Lung (tissue), 11 donors: ENCODE measurements at regions not wholly inside any gene's neighbourhood (a gene's known extent, or its start where the extent isn't known, plus 50 kb on each side); places are given as distances from the start of the nearest gene placed in this dataset.

ENCODE experiments used
- ATAC-seq: fragments of 200-7000 bp; cut with Tn5 transposase; one replicate; pipeline ENCODE4 v1.9.1; 2020; ENCODE audit warnings: moderate number of reproducible peaks; ENCODE audit not compliant: insufficient read depth, low FRiP score
- DNase-seq, 3 donors: peaks; one replicate each; pipeline ENCODE4 v3.0.0-alpha.2; 2013 to 2017
- H3K27ac ChIP-seq, 2 donors: one replicate each; pipeline ENCODE4 v1.5.1; 2013; ENCODE audit warnings: mild to moderate bottlenecking in 2 of 2, moderate library complexity in 2 of 2, control low read depth in 1 of 2, inconsistent platforms in 1 of 2, low read depth in 1 of 2, low read length in 1 of 2
- H3K27me3 ChIP-seq, 3 donors: one replicate each; pipeline ENCODE4 v1.5.1; 2013; ENCODE audit warnings: low read length in 2 of 3; ENCODE audit not compliant: control insufficient read depth in 3 of 3, insufficient read depth in 3 of 3
- H3K36me3 ChIP-seq, 4 donors: one replicate each; pipeline ENCODE4 v1.5.1; 2013; ENCODE audit warnings: low read length in 4 of 4, mild to moderate bottlenecking in 1 of 4, moderate library complexity in 1 of 4; ENCODE audit not compliant: control insufficient read depth in 4 of 4, insufficient read depth in 4 of 4
- H3K4me1 ChIP-seq, 5 donors: one replicate each; pipeline ENCODE4 v1.5.1; 2013; ENCODE audit warnings: low read length in 5 of 5, mild to moderate bottlenecking in 2 of 5, moderate library complexity in 1 of 5; ENCODE audit not compliant: control insufficient read depth in 5 of 5, insufficient read depth in 5 of 5
- H3K4me3 ChIP-seq: one replicate; pipeline ENCODE4 v1.5.1; 2013; ENCODE audit warnings: mild to moderate bottlenecking, control low read depth, moderate library complexity
- H3K9ac ChIP-seq, 2 donors: one replicate each; pipeline ENCODE4 v1.5.1; 2013; ENCODE audit warnings: low read length in 2 of 2, control low read depth in 1 of 2; ENCODE audit not compliant: insufficient read depth in 1 of 2
- H3K9me3 ChIP-seq, 4 donors: one replicate each; pipeline ENCODE4 v1.5.1; 2013; ENCODE audit warnings: low read length in 3 of 4, mild to moderate bottlenecking in 1 of 4, moderate library complexity in 1 of 4; ENCODE audit not compliant: control insufficient read depth in 4 of 4, insufficient read depth in 3 of 4
- CTCF ChIP-seq: IDR thresholded peaks from 2 replicates; pipeline ENCODE4 v1.5.1; 2012; ENCODE audit warnings: mild to moderate bottlenecking; ENCODE audit errors: control extremely low read depth, extremely low read depth
- WGBS, 2 donors: extraction: QIAGEN DNeasy Blood & Tissue Kit; methylation state at CpG; one replicate each; pipeline ENCODE4 v1.1.7; 2013; 5-methylcytosine and 5-hydroxymethylcytosine counted together
- donor health status: control.
- donor health status: control.
- donor health status: Bipolar disorder and iron deficiency.
- donor health status: healthy.
- donor health status: DM: yes; HTN: yes; CAD: no.

- 74 to 79% methylated on average over 2 of the region's 2 CpGs for WGBS, 2 donors
- ATAC-seq: no peak
- Histone ChIP-seq H3K27me3 (no peaks in the 10 kb centered on the region), H3K36me3 (no peaks in the 10 kb centered on the region), H3K4me3 (no peak overlapping the region), H3K9ac (no peak overlapping the region), H3K4me1 (peaks cover 0 to under 1% (median 0%) of the 10 kb centered on the region in 5 donors), H3K9me3 (no peaks in the 10 kb centered on the region), H3K27ac (no peak overlapping the region)
- TF ChIP-seq CTCF: no peak
- DNase-seq: peak in 1 of 3 donors; percentile 20
Observed at GRCh38 chr12:93944911-93945310, 203.5 kb upstream of the PLXNC1 start.

GRCh38 chr12:93946542-93947150 lies 201.7 kb upstream of the PLXNC1 start:
- H3K9ac ChIP-seq: no peak overlapping the region
- H3K4me1 ChIP-seq: no peaks in the 10 kb centered on the region
- ATAC-seq (no peak), DNase-seq (no peak)
- no peak overlapping the region for H3K4me3 ChIP-seq
- no peaks in the 10 kb centered on the region for H3K36me3 ChIP-seq
- no peak overlapping the region for H3K27ac ChIP-seq
- no peaks in the 10 kb centered on the region for H3K9me3 ChIP-seq
- no peak for TF ChIP-seq CTCF
- no peaks in the 10 kb centered on the region for H3K27me3 ChIP-seq
- 49 to 52% methylated on average over 2 of the region's 2 CpGs for WGBS, 2 donors

GRCh38 chr12:93947486-93947885 lies 200.9 kb upstream of the PLXNC1 start:
- DNase-seq: no peak
- no peak for ATAC-seq
- Histone ChIP-seq H3K36me3 (no peaks in the 10 kb centered on the region), H3K4me3 (no peak overlapping the region), H3K9me3 (no peaks in the 10 kb centered on the region), H3K9ac (no peak overlapping the region), H3K27me3 (no peaks in the 10 kb centered on the region), H3K4me1 (no peaks in the 10 kb centered on the region), H3K27ac (no peak overlapping the region)
- WGBS, 2 donors: 96% methylated on average over 3 of the region's 3 CpGs
- TF ChIP-seq CTCF: no peak

GRCh38 chr12:93950311-93950710 lies 198.1 kb upstream of the PLXNC1 start:
- no peak for DNase-seq
- H3K4me3 ChIP-seq: no peak overlapping the region
- H3K36me3 ChIP-seq: no peaks in the 10 kb centered on the region
- peaks cover 0 to 2% (median 0%) of the 10 kb centered on the region in 3 donors for H3K27me3 ChIP-seq
- ATAC-seq: no peak
- WGBS, 2 donors: 92 to 96% methylated on average over 3 of the region's 3 CpGs
- no peaks in the 10 kb centered on the region for H3K4me1 ChIP-seq
- no peak for TF ChIP-seq CTCF
- H3K9me3 ChIP-seq: no peaks in the 10 kb centered on the region
- no peak overlapping the region for H3K9ac ChIP-seq
- no peak overlapping the region for H3K27ac ChIP-seq
